GM10266 (cell line): ENCODE measurements at regions not wholly inside any gene's neighbourhood (a gene's known extent, or its start where the extent isn't known, plus 50 kb on each side); places are given as distances from the start of the nearest gene placed in this dataset.

Experiments
- DNase-seq: peaks from one replicate; pipeline ENCODE4 v3.0.0; 2012; ENCODE audit errors: extremely low spot score
- TF ChIP-seq, protein P1 (sequence below): IDR thresholded peaks from 2 replicates; pipeline ENCODE4 v1.5.1; 2012; ENCODE audit warnings: mild to moderate bottlenecking, low read depth; ENCODE audit not compliant: control insufficient read depth, insufficient read depth; ENCODE audit errors: missing control alignments

DNA sequence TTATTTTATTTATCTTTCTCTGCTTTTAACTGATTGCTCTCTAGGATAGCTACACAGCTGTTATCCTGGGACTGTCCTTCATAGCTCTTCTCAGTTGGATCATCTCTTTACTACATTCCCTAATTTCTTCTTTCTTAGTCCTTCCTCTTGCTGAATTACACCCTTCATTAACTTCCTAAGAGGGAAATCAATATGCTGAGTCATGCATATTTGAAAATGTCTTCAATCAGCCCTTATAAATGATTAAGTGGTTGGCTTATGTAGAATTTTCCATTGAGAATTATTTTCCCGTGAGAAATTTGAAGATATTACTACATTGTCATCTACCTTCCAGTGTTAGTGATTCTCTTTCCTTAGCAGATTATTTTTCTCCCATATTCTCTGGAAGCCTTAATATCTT is 214.2 kb downstream of the SOCS6 start:
- DNase-seq = no peak

DNA sequence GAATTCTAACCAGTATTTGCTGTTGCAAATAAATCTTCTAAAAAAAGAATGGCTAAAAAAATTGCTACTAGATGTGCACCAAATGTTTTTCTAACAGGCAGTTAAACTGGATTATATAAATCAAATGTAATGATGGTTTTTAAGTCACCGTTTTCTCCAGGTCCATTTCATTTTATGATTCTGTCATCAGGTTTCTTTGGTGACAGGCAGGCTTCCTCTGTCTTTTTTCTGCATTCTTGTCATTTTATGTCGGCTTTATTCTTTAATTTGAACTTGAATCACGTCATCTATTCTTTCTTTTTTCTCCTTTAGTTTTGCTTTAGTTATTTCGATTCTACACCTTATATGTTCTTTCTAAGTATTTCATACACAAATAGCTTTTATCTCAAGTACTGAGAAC is 212.5 kb downstream of the SOCS6 start:
- no peak for DNase-seq
- TF ChIP-seq, protein P1, sequence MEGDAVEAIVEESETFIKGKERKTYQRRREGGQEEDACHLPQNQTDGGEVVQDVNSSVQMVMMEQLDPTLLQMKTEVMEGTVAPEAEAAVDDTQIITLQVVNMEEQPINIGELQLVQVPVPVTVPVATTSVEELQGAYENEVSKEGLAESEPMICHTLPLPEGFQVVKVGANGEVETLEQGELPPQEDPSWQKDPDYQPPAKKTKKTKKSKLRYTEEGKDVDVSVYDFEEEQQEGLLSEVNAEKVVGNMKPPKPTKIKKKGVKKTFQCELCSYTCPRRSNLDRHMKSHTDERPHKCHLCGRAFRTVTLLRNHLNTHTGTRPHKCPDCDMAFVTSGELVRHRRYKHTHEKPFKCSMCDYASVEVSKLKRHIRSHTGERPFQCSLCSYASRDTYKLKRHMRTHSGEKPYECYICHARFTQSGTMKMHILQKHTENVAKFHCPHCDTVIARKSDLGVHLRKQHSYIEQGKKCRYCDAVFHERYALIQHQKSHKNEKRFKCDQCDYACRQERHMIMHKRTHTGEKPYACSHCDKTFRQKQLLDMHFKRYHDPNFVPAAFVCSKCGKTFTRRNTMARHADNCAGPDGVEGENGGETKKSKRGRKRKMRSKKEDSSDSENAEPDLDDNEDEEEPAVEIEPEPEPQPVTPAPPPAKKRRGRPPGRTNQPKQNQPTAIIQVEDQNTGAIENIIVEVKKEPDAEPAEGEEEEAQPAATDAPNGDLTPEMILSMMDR = no peak

More for the DNA sequence above, 214.2 kb downstream of the SOCS6 start:
- TF ChIP-seq, protein P1 = no peak

DNA sequence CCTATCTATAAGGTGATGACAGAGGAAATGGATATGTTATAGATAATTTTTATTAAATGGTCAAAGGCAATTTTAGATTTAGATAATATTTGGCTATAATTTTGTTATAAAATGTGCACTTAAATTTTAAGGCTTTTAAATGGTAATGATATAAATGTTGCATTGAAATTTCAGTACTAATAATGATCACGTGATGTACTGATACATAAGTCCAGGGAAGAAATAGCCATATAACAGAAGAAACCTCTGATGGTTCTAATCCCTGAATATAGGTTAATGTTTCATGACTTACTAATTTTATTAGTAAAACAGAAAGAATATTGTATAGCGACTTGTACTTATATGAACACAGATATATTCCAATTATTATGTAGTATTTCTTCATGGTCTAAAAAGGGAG is 211.9 kb downstream of the SOCS6 start:
- DNase-seq = no peak
- TF ChIP-seq, protein P1 = no peak

DNA sequence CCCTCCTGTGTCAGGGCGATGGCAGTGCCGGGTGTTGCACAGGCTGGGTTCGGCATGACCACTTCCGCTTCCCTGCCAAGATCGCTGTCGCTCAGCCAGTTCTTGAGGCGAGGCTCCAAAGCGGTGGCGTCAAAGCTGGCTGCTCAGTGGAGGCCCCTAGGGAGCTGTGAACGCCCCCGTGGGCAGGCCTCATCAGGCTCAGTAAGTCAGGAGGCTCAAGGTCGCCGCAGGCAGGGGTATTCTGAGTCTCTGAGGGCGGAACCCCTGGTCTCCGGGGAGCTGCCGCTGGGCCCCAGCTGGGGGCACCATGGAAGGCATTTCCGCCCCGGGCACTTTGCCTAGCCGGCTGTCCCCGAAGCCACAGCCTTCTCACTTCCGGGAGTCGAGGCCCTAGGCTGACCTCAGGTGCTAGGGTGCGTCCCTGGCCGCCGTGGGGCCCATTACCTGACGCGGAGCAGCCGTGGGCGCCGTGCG is 210.4 kb downstream of the SOCS6 start:
- DNase-seq = no peak
- TF ChIP-seq, protein P1 = no peak

GRCh38 chr18:70496353-70497294 is 207.8 kb downstream of the SOCS6 start:
- no peak for DNase-seq
- TF ChIP-seq, protein P1 = no peak

GRCh38 chr18:70494524-70494923 is 205.7 kb downstream of the SOCS6 start:
- no peak for DNase-seq
- TF ChIP-seq, protein P1 = no peak

DNA sequence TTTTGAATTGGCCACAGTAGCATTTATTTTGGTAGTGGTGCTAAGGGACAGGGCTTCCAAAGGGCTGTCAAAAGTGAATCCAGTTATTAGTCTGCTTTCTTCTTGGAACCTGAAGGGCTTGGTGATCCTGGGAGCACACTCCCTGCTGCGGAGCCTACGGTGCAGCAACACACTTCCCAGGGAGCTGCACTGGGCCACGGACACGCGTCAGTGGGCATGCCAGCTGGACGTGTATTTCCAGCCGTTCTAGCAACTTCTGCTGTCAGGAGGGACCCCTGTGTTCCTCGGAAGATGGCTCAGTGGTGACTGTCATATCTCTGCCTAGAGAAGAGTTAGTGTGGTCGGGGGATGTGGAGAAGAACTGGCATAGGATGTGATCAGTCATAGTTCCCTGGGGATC is 204.6 kb downstream of the SOCS6 start:
- no peak for DNase-seq
- TF ChIP-seq, protein P1 = no peak
